Stimulated activated CD4-positive, alpha-beta T cell treated with anti-CD3 and anti-CD28 coated beads, Interleukin-4, amount 100 ng/mL, for 24 hours (primary cell): ENCODE measurements at regions not wholly inside any gene's neighbourhood (a gene's known extent, or its start where the extent isn't known, plus 50 kb on each side); places are given as distances from the start of the nearest gene placed in this dataset.
"Not testable (repeated sequence)": the region's sequence is repeated elsewhere in the genome, so short reads cannot be mapped to it uniquely, and the experiment has no call there.

Experiments
- DNase-seq: peaks from one replicate; pipeline ENCODE4 v3.0.0-alpha.2; 2020

- not testable (repeated sequence) for DNase-seq
Observed at GRCh38 chr7:155932324-155932723, 120.1 kb upstream of the SHH start.

GRCh38 chr7:155931396-155932085, 119.3 kb upstream of the SHH start:
- no peak for DNase-seq

- no peak for DNase-seq
Observed at GRCh38 chr7:155930527-155930926, 118.3 kb upstream of the SHH start.

GRCh38 chr7:155930061-155930460, 117.8 kb upstream of the SHH start:
- no peak for DNase-seq

- DNase-seq, result no peak
Observed at GRCh38 chr7:155928583-155928982, 116.3 kb upstream of the SHH start.

GRCh38 chr7:155927905-155928304, 115.6 kb upstream of the SHH start:
- no peak for DNase-seq

- no peak for DNase-seq
Observed at GRCh38 chr7:155925682-155926081, 113.4 kb upstream of the SHH start.

GRCh38 chr7:155922067-155922816, 110.0 kb upstream of the SHH start:
- no peak for DNase-seq

GRCh38 chr7:155921804-155922066, 109.5 kb upstream of the SHH start:
- DNase-seq, result no peak

- no peak for DNase-seq
Observed at GRCh38 chr7:155921086-155921803, 109.0 kb upstream of the SHH start.

- no peak for DNase-seq
Observed at GRCh38 chr7:155920068-155920461, 107.8 kb upstream of the SHH start.

- no peak for DNase-seq
Observed at GRCh38 chr7:155919391-155920067, 107.3 kb upstream of the SHH start.

GRCh38 chr7:155918720-155919390, 106.6 kb upstream of the SHH start:
- no peak for DNase-seq

- DNase-seq, result no peak
Observed at GRCh38 chr7:155917836-155918430, 105.7 kb upstream of the SHH start.

- DNase-seq, result no peak
Observed at GRCh38 chr7:155916926-155917655, 104.8 kb upstream of the SHH start.

GRCh38 chr7:155914341-155914740, 102.1 kb upstream of the SHH start:
- DNase-seq, result no peak

- no peak for DNase-seq
Observed at GRCh38 chr7:155913719-155914118, 101.5 kb upstream of the SHH start.

GRCh38 chr7:155913291-155913690, 101.0 kb upstream of the SHH start:
- no peak for DNase-seq

- DNase-seq, result no peak
Observed at GRCh38 chr7:155911471-155912105, 99.3 kb upstream of the SHH start.

GRCh38 chr7:155908385-155908784, 96.1 kb upstream of the SHH start:
- no peak for DNase-seq

- no peak for DNase-seq
Observed at GRCh38 chr7:155907450-155908200, 95.4 kb upstream of the SHH start.
